ENCODE measurements at regions not wholly inside any gene's neighbourhood (a gene's known extent, or its start where the extent isn't known, plus 50 kb on each side); places are given as distances from the start of the nearest gene placed in this dataset.

GRCh38 chr5:67880511-67880805 is 335.1 kb upstream of the PIK3R1 start:
- H3K27me3 Mint-ChIP-seq (ENCODE audit: unreplicated experiment): no peaks in the 10 kb centered on the region
- peaks cover 9% of the 10 kb centered on the region for H3K9me3 Mint-ChIP-seq (ENCODE audit: low read depth, unreplicated experiment)
- intact Hi-C loops (cut with micrococcal nuclease; ENCODE audit: unreplicated experiment): no loop called here
- no peak overlapping the region for H3K4me3 Mint-ChIP-seq (ENCODE audit: low read depth, unreplicated experiment)
- DNase-seq: no peak
- CTCF ChIA-PET: interaction anchor here (1.1 kb wide), 1 partner anchor 152 kb away, joined by 3 read pairs; no protein-coding TSS in a partner anchor
- BruUV-seq (replicated peaks): no TSS peak
- H3K36me3 Mint-ChIP-seq (ENCODE audit: insufficient read depth, unreplicated experiment): no peaks in the 10 kb centered on the region
- H3K27ac Mint-ChIP-seq (ENCODE audit: unreplicated experiment): no peak overlapping the region
- no peak for TF ChIP-seq CTCF (IDR thresholded peaks at IDR 0.05; ENCODE audit: unreplicated experiment)
- peaks cover 21% of the 10 kb centered on the region for H3K4me1 Mint-ChIP-seq (ENCODE audit: low read depth, unreplicated experiment)

GRCh38 chr5:67879620-67880510 is 335.7 kb upstream of the PIK3R1 start:
- H3K27me3 Mint-ChIP-seq (ENCODE audit: unreplicated experiment): no peaks in the 10 kb centered on the region
- no peak for TF ChIP-seq CTCF (IDR thresholded peaks at IDR 0.05; ENCODE audit: unreplicated experiment)
- no TSS peak for BruUV-seq (replicated peaks)
- intact Hi-C loops (cut with micrococcal nuclease; ENCODE audit: unreplicated experiment): loop anchor here (5.0 kb wide), 1 partner anchor 108 kb away; no protein-coding TSS in a partner anchor
- peaks cover 21% of the 10 kb centered on the region for H3K4me1 Mint-ChIP-seq (ENCODE audit: low read depth, unreplicated experiment)
- CTCF ChIA-PET: interaction anchor here (1.1 kb wide), 1 partner anchor 152 kb away, joined by 3 read pairs; no protein-coding TSS in a partner anchor
- DNase-seq: peak; percentile 24
- H3K9me3 Mint-ChIP-seq (ENCODE audit: low read depth, unreplicated experiment): peaks cover 9% of the 10 kb centered on the region
- no peaks in the 10 kb centered on the region for H3K36me3 Mint-ChIP-seq (ENCODE audit: insufficient read depth, unreplicated experiment)
- H3K4me3 Mint-ChIP-seq (ENCODE audit: low read depth, unreplicated experiment): peak overlapping the region; percentile 13
- H3K27ac Mint-ChIP-seq (ENCODE audit: unreplicated experiment): peak overlapping the region; percentile 70

- Mint-ChIP-seq H3K9me3 (ENCODE audit: low read depth, unreplicated experiment) (peaks cover 9% of the 10 kb centered on the region), H3K27me3 (ENCODE audit: unreplicated experiment) (no peaks in the 10 kb centered on the region), H3K36me3 (ENCODE audit: insufficient read depth, unreplicated experiment) (no peaks in the 10 kb centered on the region), H3K27ac (ENCODE audit: unreplicated experiment) (peak overlapping the region; percentile 70), H3K4me1 (ENCODE audit: low read depth, unreplicated experiment) (peaks cover 21% of the 10 kb centered on the region), H3K4me3 (ENCODE audit: low read depth, unreplicated experiment) (no peak overlapping the region)
- no TSS peak for BruUV-seq (replicated peaks)
- no peak for TF ChIP-seq CTCF (IDR thresholded peaks at IDR 0.05; ENCODE audit: unreplicated experiment)
- intact Hi-C loops (cut with micrococcal nuclease; ENCODE audit: unreplicated experiment): loop anchor here (5.0 kb wide), 1 partner anchor 107 kb away; no protein-coding TSS in a partner anchor
- CTCF ChIA-PET: no interaction called here
- DNase-seq: no peak
These were observed 336.6 kb upstream of the PIK3R1 start for GRCh38 chr5:67878933-67879332.

GRCh38 chr5:67876371-67876770 is 339.2 kb upstream of the PIK3R1 start:
- CTCF ChIA-PET: no interaction called here
- Mint-ChIP-seq H3K4me1 (ENCODE audit: low read depth, unreplicated experiment) (peaks cover 21% of the 10 kb centered on the region), H3K27me3 (ENCODE audit: unreplicated experiment) (no peaks in the 10 kb centered on the region), H3K4me3 (ENCODE audit: low read depth, unreplicated experiment) (no peak overlapping the region), H3K9me3 (ENCODE audit: low read depth, unreplicated experiment) (peaks cover 7% of the 10 kb centered on the region), H3K36me3 (ENCODE audit: insufficient read depth, unreplicated experiment) (no peaks in the 10 kb centered on the region), H3K27ac (ENCODE audit: unreplicated experiment) (no peak overlapping the region)
- DNase-seq: no peak
- TF ChIP-seq CTCF (IDR thresholded peaks at IDR 0.05; ENCODE audit: unreplicated experiment): no peak
- BruUV-seq (replicated peaks): no TSS peak
- intact Hi-C loops (cut with micrococcal nuclease; ENCODE audit: unreplicated experiment): loop anchor here (5.0 kb wide), 1 partner anchor 104 kb away; no protein-coding TSS in a partner anchor
